Right ventricle myocardium superior (tissue), 1 donor: ENCODE measurements at regions not wholly inside any gene's neighbourhood (a gene's known extent, or its start where the extent isn't known, plus 50 kb on each side); places are given as distances from the start of the nearest gene placed in this dataset.

ENCODE experiments used
- ATAC-seq: fragments of 200-7000 bp; cut with Tn5 transposase; one replicate; pipeline ENCODE4 v1.9.1; 2020; ENCODE audit warnings: mild to moderate bottlenecking; ENCODE audit not compliant: poor library complexity
- DNase-seq: peaks from one replicate; pipeline ENCODE4 v3.0.0-alpha.2; 2020
- intact Hi-C: fragments of 100-400 bp; cut with DNase I; formaldehyde crosslinking; loops from one replicate; pipeline ENCODE4 v1.11.2; 2022
- donor health status: DM: no; HTN: yes; CAD: no; lungs with severe emphysema.

DNA sequence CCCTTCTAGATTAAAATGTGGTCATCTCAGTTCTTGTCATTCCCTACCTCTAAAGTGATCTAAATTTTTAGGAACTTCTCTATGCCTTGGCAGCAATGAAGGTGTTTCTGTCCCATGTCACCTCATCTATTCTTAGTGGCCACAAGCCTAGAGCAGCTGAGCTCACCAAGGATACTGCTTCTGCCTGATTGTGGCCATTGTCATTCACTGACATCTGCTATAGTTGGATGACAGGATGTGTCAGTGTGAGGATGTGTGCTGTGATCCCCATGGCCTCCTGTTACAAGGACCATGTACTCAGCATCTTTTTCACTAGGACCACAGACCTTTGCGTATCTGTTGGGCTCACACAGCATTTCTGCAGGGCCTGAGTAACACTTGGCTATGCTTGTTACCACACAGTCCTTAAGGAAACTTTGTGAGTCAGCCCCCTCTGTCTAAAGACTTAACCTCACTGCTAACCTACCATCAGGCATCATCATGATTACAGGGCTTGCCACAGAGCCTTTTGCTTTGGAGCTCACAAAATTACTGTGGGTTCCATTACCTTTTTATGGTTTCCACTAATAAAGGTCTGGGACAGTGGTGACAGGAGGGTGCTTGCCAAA is 421.0 kb downstream of the ADAM29 start:
- intact Hi-C loops, result no loop called here
- ATAC-seq (peak; percentile 27), DNase-seq (no peak)

DNA sequence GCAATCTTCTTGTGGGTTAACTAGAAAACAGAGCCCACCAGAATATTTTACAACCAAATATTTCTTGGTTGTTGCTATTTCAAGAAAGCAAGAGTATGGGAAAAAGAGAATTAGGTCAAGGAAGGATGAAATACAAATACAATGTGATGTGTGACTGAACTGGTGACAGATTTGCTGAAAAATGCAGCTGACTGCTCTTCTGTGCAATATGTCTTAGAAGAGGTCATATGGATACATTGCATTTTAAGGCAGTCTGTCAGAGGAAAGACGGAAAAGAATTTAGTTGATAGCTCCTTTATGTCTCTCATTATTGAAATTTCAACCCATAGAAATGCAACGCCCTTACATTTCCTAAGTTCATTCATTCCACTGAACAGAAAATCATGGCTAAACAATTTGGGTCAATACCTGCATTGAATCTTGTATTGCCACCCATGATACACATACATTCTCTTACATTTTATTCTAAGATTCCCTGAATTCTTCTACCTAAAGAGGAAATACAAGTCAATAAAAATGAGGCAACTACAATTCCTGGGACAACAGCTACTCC is 423.1 kb downstream of the ADAM29 start:
- DNase-seq (no peak), ATAC-seq (no peak)
- intact Hi-C loops, result no loop called here

DNA sequence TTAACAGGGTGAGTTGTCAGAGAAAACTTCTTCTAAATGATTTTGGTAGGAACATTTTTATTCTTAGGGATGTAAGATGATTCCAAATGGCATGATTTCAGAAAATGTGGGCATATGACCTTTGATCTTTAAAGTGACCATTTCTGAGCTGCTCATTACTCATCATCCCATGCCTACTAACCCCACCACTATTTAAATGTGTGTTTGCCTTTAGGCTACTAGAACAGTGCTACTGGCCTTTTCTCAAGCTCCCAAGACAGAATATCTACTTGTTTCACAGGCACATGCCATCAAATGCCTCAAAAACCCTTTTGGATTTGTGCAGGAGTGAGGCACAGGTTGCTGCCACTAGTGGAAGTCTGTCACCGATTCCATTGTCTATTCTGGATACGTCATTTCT is 428.2 kb downstream of the ADAM29 start:
- intact Hi-C loops, result no loop called here
- no peak for ATAC-seq

GRCh38 chr4:175350246-175350645 is 432.1 kb downstream of the ADAM29 start:
- no peak for ATAC-seq
- DNase-seq, result no peak
- intact Hi-C loops, result no loop called here

More for the DNA sequence above, 428.2 kb downstream of the ADAM29 start:
- no peak for DNase-seq

- ATAC-seq (no peak), DNase-seq (no peak)
- intact Hi-C loops, result no loop called here
Observed at GRCh38 chr4:175351473-175351872, 433.3 kb downstream of the ADAM29 start.

DNA sequence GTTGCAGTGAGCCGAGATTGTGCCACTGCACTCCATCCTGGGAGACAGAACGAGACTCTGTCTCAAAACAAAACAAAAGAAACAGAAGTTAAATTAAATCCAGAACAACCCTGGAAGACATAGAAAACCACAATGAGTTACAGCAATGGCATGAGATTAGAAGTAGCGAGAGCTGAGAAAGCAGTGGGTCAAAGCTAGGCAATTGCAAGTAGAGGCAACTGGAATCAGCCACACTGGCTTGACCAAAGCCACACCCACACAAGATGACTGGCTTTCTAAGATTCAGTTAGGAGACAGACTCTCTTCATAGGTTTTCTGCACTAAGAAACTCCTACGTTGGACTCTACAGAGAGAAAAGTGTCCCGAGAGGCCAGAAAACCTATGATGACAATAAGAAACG is 443.0 kb downstream of the GPM6A start:
- ATAC-seq (no peak), DNase-seq (no peak)
- intact Hi-C loops, result no loop called here

- ATAC-seq (no peak), DNase-seq (no peak)
- intact Hi-C loops, result no loop called here
Observed at GRCh38 chr4:175371091-175371490, 441.0 kb downstream of the GPM6A start.

GRCh38 chr4:175373031-175373430 is 439.0 kb downstream of the GPM6A start:
- ATAC-seq, result no peak
- intact Hi-C loops, result no loop called here
- no peak for DNase-seq

- ATAC-seq (no peak), DNase-seq (no peak)
- intact Hi-C loops, result no loop called here
Observed at GRCh38 chr4:175374459-175374858, 437.6 kb downstream of the GPM6A start.

DNA sequence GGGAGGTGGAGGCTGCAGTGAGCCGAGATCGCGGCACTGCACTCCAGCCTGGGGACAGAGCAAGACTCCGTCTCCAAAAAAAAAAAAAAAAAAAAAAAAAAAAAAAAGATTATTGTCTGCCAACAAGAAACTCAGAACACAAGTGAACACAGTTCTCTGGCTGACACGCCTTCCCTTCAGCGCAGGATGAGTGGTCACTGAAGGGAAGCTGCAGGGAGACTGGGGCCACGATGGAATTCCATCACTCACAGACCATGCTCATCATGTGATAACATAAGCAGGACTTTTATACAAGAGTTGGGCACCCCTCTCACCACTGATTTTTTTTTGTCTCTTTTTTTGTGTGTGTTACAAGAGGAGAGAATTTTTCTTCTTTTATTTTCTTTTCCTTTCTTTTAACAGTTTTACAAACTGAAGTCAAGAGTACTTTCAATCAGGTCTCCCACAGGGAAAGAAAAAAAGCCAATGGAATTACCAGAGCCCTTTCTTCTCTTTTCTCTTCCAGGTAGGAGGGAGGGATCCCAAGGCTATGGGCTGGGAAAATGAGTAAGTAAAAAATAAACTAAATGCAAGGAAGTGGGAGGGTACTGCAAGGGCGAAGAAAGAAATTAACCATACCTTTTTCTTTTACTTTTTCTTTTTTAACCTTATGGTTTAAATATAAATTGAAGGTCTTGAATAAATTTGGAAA is 435.6 kb downstream of the GPM6A start:
- DNase-seq, result no peak
- intact Hi-C loops, result no loop called here
- peak; percentile 58 for ATAC-seq

DNA sequence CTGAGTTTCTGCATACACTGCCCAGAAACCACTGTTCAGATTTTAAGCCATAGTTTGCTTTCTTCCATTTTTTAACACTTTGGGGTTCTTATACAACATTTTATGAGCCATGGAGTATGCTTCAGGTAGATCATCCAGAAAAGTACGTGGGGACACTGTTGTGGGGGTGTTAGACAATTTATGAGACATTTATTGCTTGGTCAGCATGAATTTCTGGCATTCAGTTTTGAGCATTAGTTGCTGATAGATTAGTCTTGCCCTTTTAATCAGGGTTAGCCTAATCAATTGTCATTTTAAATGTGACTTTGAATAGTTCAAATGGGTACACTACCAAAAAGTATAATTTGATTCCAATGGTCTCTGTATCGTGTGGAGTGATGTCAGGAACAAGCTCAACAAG is 434.9 kb downstream of the GPM6A start:
- intact Hi-C loops, result no loop called here
- ATAC-seq, result no peak
- DNase-seq, result no peak

- ATAC-seq (no peak), DNase-seq (no peak)
- intact Hi-C loops, result no loop called here
Observed at GRCh38 chr4:175378372-175378771, 433.7 kb downstream of the GPM6A start.

DNA sequence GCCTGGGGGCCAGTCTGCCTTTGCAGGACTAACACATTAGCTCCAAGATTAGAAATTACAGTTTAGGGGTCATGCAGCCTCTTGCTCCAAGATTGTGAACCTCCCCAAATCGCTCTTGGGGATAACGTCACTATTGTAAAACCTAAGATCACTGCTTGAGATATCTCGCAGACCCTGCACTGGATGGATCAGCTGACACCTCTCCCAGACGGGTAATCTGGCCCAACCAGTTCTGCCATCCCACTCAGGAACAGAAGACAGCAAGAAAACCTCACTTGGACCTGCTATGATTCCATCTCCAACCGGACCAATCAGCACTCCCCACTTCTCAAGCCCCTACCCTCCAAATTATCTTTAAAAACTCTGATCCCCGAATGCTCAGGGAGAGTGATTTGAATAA is 431.2 kb downstream of the GPM6A start:
- DNase-seq (no peak), ATAC-seq (no peak)
- intact Hi-C loops, result no loop called here

GRCh38 chr4:175385797-175386196 is 426.3 kb downstream of the GPM6A start:
- ATAC-seq, result no peak
- intact Hi-C loops, result no loop called here
- no peak for DNase-seq

DNA sequence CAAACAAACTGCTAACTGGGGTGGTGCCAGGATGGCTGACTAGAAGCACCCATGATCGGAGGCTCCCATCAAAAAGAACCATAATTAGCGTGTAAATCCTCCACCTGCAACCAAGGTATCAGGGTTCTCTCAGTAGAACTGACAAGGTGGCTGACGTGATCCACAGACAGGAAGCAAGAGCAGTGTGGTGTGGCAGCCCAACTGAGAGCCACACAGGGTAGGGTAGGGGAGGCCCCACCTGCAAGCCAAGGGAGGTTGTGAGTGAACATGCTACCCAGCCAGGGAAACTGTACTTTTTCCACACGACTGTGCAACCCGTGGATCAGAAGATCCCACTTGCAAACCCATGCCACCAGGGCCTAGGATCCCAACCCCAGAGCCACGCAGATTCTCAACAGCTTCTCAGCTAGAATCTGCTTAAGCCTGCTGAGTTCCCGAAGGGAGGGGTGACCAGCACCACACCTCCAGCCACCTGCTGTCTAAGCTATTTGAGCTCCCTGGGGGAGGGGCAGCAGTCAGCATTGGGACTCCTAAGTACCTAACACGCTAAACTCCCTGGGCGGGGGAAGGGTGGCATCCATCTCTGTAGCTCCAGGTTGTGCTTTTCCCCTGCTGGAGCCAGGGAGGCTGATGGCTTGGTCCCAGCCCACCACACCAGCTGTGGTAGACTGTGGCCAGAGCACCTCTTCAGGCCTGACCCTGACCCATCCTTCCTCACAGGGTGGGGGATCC is 425.1 kb downstream of the GPM6A start:
- intact Hi-C loops, result no loop called here
- no peak for ATAC-seq
- no peak for DNase-seq

- no peak for ATAC-seq
- DNase-seq, result no peak
- intact Hi-C loops, result no loop called here
Observed at GRCh38 chr4:175394208-175394607, 417.9 kb downstream of the GPM6A start.

DNA sequence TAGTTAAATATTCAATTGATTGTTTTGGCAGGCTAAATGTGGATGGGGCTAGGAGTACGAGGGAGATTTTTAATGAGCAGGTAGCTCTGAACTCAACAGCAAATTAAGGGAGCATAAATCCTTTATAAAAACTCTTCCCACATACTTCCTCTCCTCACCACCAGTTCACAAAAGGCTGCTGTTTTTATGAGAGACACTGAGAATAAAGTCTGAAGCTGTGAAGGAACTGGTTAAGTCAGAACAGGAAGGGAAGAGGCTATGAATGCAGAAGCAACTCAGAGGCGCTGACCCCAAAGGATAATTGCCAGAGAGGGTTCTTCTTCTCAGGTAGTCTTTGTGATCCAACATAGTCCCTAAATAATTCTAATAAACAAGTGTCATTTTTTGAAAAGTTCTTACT is 406.1 kb downstream of the GPM6A start:
- intact Hi-C loops, result no loop called here
- ATAC-seq (no peak), DNase-seq (no peak)

DNA sequence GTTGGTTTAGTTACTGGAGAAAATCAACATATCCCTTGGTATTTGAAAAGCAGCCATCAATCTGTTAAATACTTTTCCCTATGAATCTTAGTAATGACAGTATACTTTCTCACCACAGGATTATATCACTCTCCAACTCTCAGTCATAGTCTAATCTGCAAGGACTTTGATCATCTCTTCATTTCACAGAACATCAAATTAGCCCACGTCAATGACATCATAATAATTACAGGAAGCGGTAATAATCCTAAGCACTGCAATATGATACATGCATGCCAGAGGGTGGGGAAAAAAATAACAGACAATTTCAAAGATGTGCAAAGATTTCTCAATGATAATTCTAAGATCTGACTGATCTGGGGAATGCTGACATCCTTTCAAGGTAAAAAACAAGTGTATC is 404.1 kb downstream of the GPM6A start:
- intact Hi-C loops, result no loop called here
- DNase-seq (no peak), ATAC-seq (no peak)

DNA sequence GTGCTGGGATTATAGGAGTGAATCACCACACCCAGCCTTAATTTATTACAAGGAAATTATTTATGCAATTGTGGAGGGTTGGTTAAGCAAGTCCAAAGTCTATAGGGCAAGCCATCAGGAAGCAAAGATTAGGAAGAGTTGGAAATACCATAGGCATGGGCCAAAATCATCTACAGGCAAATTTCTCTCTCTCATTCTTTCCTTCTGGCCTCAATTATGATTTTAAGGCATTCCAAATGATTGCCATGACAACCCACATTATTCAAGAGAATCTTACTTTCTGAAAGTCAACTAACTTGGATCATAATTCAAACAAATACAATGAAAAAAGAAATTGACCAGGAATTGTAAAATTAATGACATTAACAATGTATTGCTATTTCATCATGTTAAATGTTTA is 400.8 kb downstream of the GPM6A start:
- ATAC-seq (no peak), DNase-seq (no peak)
- intact Hi-C loops, result no loop called here

GRCh38 chr4:175412161-175412560 is 399.9 kb downstream of the GPM6A start:
- intact Hi-C loops, result no loop called here
- ATAC-seq, result no peak
- DNase-seq, result no peak
